A172 (cell line): ENCODE measurements at regions not wholly inside any gene's neighbourhood (a gene's known extent, or its start where the extent isn't known, plus 50 kb on each side); places are given as distances from the start of the nearest gene placed in this dataset.

Source experiments
- DNase-seq: peaks from one replicate; pipeline ENCODE4 v3.0.0-alpha.2; 2015; ENCODE audit warnings: low spot score

DNA sequence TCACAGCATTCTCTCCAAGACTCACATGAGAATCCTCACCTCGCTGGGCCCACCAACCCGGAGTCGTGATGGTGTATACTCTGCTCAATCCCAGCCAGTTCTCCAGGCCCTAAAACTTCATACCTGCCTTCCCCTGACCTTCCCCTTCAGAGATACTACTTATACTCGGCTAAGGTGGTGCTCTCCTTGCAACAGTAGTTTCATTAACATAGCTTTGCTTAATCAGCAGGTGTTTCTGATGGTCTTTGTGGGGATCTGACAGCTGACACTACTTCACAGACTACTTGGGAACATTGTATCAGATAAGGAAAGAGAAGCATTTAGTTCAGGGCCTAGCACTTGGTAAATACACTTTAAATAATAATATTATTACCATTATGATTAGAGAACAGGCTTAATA is 301.5 kb upstream of the DAB1 start:
- no peak for DNase-seq

DNA sequence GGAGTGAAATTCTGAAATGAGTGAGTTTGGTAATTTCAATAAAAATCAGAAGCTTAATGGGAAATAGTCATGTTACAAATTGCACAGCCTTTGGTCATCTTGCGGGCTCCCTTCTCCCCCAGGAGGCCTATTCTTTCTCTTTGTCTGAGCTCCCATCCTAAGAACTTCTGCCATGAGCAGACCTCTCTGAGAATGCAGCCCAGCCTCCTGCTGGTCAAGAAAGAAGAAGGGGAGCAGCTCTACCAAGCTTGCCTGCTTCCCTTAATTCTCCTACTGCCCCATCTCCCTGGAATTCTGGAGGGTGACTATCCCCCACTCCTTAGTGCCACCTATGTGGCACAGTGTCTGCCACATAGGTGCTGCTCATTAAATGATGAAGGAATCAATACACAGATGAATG is 300.7 kb upstream of the DAB1 start:
- no peak for DNase-seq

DNA sequence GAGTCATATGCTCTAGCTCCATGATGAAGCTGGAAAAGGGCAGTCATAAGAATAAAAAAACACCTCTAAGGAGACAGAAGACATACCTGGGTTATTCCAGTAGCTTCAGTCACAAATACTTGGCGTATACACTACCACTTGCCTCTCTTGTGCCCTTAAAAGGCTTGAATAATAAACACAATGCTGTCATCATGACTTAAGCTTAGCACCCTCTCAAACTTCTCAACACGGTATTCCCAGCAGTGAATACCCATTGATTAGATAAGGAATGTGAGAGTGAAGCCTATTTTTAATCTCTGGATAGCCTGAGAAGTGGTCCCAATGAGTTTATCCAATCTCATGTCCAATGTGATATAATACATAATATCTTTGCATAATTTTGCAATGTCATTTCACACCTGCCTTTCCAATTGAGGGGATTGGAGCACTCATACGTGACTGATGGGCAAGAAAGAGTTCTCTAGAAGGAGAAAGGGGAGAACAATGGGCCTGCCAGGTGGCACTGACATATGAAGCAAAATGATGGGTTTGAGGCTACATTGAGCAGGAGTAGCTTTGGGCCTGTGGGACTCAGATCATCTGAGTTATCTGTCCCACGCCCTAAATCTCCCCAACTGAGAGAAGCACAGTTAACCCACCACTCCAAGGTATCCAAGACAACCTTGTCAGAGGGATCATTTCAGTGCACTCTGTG is 298.6 kb upstream of the DAB1 start:
- no peak for DNase-seq

DNA sequence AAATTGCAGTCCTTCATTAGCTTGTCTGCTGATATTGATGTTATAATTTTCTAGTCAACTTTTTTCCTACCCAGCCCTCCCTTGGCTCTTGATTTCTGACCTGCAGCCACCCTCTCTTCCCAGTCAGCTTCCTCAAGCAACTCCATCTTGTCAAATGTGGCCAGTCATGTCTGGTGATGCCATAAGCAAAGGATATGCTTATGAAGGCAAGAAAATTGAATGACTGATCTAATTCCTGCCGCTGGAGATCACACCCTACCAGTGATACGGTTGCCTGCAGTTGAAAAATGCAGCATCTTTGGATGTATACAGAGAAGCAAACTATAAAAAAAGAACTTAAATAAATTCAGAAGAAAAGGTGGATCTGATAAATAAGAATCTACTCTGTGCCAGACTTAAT is 297.1 kb upstream of the DAB1 start:
- no peak for DNase-seq

DNA sequence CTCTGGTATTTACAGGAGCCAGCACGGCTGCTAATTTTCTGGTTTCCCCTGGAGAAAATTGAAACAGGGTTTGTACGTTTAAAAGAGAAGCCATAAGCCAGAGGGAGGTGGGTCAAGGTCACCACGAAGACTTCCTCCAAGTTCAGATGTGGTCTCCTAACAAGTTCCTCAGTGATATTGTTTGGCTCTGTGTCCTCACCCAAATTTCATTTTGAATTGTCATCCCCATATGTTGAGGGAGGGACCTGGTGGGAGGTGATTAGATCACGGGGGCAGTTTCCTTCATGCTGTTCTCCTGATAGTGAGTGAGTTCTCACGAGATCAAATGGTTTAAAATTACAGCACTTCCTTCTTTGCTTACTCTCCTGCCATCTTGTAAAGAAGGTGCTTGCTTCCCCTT is 295.4 kb upstream of the DAB1 start:
- no peak for DNase-seq

DNA sequence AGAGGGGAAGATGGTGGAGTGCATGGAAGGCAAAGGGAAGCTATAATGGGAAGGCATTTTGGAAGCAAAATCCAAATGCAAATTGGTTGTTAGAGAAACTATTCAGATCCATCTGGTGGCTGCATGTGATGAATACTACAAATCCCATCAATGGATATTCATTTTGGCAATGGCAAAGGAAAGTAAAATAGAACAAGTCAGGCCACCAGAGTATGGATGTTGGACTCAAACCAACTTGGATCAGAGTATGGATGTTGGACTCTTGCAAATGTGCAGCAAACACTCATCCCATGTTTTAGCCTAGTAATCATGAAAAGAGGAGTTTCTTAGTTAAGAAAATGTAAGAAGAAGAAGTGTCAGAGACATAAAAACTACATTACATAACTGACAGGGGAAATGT is 289.6 kb upstream of the DAB1 start:
- no peak for DNase-seq

DNA sequence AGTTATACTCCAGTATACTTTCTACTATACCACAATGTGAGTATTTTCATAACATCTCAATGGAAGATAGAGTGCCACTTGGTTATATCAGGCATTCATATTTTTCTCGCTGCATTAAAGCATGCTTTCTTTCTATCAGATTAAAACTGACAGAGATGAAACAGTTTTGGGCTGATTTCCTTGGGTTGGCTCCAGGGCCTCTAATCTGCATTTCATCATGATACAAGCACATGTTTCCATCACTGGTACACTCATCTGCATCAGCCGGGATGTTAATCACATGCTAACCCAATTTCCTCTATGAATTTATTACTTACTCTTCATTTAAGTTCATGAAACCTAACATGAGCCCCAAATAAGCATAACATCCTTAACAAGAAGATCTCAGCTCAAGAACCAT is 289.0 kb upstream of the DAB1 start:
- DNase-seq, result no peak

DNA sequence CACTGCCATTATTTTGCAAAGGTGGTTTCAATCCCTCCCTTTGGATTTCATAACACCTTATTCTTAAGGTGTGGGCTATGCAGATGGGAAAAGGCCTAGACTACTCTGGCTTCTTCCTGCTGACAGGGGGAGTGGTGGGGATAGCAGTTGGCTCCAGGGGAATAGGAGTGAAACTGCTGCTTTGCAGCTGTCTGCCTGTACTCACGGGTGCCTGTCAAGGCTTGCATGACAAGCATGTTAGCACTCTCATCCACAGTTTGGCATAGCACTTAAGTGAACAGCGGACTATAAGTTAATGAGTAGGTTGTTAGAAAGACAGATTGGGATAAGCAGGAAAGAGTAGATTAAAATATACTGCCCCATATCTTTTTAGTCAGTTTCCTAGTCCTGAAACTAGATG is 287.5 kb upstream of the DAB1 start:
- no peak for DNase-seq

DNA sequence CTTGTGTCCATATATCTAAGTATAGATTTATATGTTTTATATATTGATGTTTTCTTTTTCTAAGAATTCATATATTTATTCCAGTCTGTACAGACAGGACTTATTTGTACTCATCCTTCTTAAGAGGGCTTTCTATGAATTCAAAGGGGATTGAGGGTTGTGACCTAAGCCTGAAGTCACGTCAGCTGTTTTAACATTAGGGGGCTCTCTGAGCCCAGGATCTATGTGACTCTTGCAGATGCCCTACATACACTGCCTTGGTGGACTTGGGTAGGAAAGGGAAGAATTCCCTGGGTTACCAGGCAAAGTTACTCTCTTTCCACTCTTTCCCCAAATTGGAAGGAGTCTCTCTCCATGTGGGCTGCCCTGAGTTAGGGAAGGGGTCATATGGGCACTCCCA is 283.8 kb upstream of the DAB1 start:
- DNase-seq, result no peak

DNA sequence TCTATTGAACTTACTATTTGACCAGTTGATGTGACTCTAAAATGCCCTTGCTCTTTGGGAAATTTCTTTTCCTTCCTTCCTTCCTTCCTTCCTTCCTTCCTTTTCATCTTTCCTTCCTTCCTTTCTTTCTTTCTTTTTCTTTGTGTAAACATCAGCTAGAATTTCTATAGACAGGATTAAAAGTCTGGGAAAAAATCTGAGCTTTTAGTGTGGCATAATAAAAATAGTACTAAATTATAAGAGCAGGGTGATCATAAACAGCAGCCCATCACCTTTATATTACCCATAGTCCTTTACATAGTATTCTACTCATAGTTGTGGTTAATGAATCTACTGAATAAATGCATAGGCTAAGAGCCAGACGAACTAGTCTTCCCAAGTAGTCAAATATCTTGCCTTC is 281.0 kb upstream of the DAB1 start:
- DNase-seq, result no peak

DNA sequence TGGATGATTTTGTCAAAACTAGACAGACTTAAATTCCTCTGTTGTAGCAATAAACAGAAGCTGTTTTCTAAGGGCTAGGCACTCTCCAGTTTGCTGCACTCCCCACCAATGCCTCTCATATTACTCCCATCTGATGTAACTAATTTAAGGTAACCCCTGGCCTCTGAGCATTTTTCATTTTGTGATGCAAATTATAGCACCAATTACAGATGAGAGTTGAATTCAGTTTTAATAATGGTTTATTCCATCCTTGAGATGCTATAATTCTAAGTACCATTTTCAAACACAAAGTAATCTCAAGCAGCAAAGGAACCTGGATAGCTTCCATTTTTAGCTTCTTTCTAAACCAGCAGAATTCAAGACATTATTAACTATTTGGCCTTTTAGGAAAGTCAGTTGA is 280.4 kb upstream of the DAB1 start:
- DNase-seq, result no peak

DNA sequence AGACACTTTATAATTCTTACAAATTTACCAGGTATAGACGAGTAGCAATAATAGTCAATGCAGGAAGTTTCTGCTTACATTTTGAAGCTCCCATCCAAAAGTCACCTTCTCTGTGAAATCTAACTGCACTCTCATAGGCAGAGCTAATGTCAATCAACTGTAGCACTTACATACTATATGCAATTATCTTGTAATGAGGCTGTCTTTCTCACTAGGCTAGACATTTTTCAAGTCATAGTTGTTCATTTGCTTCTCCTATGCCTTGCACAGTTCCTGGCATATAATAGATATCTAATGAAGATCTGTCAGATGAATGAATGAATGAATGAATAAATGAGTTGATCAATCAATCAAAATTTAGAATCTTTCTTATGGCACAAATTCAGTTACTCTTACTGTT is 273.0 kb upstream of the DAB1 start:
- no peak for DNase-seq

DNA sequence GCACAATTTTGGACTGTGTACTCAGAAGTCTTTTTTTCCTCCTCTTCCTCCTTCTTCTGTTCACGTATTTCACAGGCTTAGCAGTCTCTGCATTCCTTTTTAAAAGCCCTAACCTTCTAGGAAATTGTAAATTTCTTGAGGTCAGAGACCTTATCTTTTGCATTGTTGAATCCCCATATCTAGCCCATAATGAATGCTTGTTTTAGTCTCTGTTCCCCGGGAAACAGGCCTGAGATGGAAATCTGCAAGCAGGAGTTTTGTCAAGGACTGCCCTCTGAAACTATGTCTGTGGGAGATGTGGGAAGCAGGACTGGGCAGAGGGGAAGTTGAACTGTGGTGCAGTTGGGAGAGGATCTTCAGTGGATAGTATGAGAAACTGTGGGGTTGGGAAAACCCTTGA is 272.2 kb upstream of the DAB1 start:
- no peak for DNase-seq

DNA sequence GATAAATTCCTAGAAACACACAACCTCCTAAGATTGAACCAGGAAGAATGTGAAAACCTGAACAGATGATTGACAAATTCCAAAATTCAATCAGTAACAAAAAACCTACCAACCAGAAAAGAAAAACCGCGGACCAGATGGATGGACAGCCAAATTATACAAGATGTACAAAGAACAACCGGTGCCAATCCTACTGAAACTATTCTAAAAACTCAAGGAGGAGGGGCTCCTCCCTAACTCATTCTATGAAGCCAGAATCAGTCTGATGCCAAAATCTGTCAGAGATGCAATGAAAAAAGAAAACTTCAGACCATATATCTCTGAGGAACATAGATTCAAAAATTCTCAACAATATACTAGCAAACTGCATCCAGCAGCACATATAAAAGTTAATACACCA is 262.4 kb upstream of the DAB1 start:
- DNase-seq, result no peak

DNA sequence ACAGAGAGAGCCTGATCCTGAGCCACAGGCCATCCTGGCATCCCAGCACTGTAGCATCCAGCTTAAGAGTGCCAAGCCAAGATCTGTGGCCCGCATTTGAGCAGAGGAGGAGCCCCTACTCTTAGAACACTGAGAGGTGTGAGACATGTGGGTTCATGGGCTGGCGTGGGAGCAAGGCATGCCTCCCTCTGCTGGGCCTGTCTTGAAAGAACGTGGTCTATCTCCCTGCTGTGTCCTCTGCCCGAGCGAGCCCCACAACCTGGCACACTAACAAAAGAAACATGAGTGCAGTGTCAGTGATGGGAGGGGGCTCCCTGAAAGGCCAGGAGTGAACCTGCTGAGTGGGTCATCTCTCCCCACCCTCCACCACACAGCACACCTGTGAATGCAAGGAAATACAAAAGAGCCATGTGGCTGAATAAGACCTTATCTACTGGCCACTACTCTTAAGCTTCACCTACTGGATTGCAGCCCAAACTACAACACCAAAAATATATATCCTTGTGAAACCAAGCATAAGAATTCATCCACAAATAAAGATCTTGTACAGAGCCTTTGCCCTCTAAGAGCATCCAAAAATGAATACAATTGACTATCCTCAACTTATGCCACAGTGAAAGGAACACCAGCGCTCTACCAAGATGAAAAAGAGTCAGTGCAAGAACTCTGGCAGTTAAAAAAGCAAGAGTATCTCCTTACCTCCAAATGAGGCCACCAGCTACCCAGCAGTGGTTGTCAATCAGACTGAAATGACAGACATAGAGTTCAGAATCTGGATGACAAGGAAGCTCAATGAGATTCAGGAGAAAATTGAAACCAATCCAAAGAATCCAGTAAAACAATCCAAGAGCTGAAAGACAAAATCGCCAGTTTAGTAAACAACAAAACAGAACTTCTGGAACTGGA is 259.4 kb upstream of the DAB1 start:
- no peak for DNase-seq

DNA sequence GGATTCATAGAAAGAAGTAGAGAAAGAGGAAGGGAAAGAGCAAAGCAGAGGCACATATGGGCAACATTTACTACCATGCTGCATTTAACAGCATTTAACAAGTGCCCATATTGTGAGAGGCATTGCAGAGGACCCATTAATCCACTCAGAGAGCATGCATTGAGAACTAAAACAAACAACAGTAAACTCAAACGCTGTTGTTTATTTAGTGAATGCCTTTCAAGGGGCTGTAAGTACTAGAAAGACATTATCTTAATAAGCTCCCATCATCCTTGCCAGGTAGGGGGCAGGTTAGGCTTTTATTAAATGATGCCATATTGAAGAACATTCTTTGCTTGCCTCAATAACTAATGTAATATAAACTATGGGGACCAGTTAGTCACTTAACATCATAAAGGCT is 254.3 kb upstream of the DAB1 start:
- no peak for DNase-seq

DNA sequence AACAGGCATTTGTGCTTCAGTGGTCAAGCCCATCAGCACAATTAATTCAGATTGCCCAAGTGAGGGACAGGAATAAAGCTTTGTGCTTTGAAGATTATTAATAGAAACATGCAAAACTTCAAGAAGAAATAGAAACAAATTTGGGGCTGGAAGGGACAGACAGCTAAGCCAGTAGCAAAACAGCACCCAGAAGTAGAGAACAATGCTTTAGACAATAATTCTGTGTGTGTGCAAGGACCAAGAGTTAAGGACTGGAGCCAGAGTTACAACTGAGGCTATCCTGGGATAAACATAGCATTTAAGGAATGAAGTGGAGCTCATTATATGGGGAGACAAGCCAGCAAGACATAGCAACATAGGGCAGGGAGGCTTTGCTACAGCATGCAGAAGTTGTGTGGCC is 251.9 kb upstream of the DAB1 start:
- DNase-seq, result no peak

DNA sequence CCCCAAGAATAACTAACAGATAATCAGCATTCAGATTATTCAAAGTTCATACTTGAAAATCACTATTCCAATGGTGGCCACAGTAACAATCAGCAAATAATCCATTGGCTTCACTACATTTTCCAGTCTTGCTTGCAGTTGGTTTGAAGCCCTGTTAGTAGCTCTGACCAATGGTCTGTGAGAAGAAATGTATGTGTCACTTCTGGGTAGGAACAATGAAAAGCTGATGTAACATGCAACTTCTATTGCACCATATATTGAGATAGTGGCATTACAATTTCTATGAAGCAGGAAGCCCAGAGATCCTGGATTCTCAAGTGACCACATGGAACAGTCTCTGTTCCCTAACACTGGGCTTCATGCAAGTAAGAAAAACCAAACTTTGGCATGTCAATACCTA is 250.9 kb upstream of the DAB1 start:
- DNase-seq, result no peak

DNA sequence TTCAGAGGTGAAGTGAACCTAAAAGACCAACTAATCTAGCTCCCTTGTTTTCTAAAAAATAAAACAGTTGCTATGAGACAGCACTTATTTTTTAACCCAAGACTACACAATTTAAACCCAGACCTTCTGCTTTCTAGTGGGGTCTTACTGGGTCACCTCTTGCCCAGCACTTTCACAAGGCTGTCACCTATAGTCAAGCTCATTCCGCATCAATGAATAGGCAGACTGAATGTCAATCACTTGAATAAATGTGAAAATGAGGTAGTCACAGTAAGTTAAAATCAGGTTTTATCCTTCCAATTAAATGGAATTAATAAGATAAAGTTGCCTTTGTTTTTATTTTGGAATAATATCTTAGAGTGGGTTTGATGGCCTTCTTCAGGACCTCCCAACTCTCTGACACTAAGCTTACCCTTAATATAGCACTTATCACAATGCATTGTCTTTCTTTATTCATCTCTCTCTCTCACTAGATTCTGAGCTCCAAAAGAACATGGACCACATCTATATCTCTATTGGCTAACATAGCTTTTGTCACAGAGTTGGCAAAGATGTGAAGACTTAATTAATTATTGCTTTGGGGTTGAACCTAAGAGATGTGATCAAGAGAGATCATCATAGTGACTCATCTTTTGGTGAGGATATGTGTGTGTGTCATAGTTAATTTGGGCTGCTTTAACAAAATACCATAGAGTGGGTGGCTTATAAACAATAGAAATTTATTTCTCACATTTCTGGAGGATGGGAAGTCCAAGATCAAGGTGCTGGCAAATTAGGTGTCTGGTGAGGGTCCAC is 248.7 kb upstream of the DAB1 start:
- no peak for DNase-seq

DNA sequence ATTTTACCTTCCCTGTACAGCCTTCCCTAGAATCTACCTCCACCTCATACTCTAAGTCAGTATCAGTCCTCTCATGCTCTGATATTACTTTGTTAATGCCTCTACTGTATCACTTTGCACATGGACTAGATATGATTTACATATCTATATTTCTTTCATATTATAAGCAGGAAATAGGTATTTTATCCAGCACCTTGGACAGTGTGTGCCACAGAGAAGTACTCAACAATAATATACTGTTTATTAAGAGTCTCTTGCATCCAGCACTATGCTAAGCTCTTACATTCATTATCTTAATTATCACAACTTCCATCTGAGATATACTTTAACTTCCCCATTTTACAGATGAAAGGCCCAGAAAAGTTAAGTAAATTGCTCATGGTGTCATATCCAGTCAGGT is 247.9 kb upstream of the DAB1 start:
- DNase-seq, result no peak

DNA sequence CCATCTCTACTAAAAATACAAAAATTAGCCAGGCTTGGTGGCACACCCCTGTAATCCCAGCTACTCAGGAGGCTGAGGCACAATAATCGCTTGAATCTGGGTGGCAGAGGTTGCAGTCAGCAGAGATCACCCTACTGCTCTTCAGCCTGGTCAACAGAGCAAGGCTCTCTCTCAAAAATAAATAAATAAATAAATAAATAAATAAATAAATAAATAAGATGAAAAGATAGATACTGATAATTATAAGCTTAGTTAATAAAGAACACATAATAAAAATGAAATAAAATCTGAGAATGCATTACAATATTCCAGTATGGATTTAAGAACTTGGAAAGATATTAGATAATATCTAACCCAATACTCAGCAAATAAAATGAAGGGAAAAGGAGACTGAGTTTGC is 235.9 kb upstream of the DAB1 start:
- no peak for DNase-seq

DNA sequence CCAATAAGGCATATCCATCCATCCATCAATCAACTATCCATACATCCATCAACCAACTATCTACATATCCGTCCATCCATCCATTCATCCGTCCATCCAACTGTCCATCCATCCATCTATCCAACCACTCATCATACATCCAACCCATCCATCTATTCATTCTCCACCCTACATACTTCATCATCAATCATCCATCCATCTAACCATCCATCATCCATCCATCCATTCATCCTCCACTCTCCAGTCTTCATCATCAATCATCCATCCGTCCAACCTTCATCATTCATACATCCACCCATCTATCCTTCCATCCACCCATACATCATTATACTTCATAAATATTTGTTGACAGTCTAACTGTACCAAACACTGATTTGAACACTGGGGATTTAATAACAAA is 231.3 kb upstream of the DAB1 start:
- DNase-seq, result no peak

DNA sequence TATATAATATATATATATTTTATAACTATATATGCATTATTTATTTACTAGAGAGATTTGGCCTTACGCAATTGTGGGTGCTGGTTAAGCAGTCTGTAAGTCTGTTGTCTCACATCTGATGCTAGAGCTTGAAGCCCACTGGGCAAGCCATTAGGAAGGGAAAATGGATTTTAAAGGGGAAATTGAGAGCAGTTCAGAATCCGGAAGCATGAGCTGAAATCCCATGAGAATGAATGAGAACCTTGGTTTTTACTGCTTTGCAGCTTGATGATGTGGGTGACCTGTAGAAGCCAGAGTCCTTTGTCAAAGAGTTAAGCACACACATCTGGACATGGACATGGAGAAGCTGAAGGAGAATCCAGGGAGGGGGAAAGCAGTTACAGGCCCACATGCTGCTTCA is 220.8 kb upstream of the DAB1 start:
- DNase-seq, result no peak
